ENCODE measurements at regions not wholly inside any gene's neighbourhood (a gene's known extent, or its start where the extent isn't known, plus 50 kb on each side); places are given as distances from the start of the nearest gene placed in this dataset.

DNA sequence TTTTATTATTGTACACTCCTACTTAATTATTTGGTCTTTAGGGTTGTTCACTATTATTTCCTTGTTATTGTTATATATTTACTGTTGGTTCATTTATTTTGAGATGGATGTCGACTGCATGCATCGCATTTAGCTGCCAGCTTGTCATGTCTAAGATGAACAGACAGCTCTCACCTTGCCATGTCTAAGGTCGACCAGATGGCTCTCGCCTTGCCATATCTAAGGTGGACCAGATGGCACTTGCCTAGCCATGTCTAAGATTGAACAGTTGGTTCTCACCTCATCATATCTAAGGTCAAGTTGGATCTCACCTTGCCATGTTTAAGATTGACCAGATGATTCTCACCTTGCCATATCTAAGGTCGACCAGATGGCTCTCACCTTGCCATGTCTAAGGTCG, 1440.9 kb downstream of the UQCRFS1 start:
- TF ChIP-seq EZH2 (IDR thresholded peaks at IDR 0.05; ENCODE audit: borderline replicate concordance, low read depth, low read length, severe bottlenecking) (no peak), POLR2AphosphoS5 (IDR thresholded peaks at IDR 0.05; ENCODE audit: insufficient read depth, low read depth, low read length) (no peak)
- TF ChIP-seq, protein P1, sequence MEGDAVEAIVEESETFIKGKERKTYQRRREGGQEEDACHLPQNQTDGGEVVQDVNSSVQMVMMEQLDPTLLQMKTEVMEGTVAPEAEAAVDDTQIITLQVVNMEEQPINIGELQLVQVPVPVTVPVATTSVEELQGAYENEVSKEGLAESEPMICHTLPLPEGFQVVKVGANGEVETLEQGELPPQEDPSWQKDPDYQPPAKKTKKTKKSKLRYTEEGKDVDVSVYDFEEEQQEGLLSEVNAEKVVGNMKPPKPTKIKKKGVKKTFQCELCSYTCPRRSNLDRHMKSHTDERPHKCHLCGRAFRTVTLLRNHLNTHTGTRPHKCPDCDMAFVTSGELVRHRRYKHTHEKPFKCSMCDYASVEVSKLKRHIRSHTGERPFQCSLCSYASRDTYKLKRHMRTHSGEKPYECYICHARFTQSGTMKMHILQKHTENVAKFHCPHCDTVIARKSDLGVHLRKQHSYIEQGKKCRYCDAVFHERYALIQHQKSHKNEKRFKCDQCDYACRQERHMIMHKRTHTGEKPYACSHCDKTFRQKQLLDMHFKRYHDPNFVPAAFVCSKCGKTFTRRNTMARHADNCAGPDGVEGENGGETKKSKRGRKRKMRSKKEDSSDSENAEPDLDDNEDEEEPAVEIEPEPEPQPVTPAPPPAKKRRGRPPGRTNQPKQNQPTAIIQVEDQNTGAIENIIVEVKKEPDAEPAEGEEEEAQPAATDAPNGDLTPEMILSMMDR (IDR thresholded peaks at IDR 0.05; ENCODE audit: extremely low read depth in 1 of 2, insufficient read depth in 1 of 2, low read depth in 1 of 2, low read length in 2 of 2): no peak
- TF ChIP-seq, protein P2, sequence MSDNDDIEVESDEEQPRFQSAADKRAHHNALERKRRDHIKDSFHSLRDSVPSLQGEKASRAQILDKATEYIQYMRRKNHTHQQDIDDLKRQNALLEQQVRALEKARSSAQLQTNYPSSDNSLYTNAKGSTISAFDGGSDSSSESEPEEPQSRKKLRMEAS (IDR thresholded peaks at IDR 0.05; ENCODE audit: insufficient read depth, insufficient read length): no peak

Measured in endothelial cell of umbilical vein (primary cell).